CD4-positive, alpha-beta T cell (primary cell): ENCODE measurements at regions not wholly inside any gene's neighbourhood (a gene's known extent, or its start where the extent isn't known, plus 50 kb on each side); places are given as distances from the start of the nearest gene placed in this dataset.

Source experiments
- ATAC-seq: fragments of 200-7000 bp; cut with Tn5 transposase; one replicate; pipeline ENCODE4 v1.10.0; 2022; ENCODE audit warnings: mild to moderate bottlenecking; ENCODE audit not compliant: poor library complexity
- CTCF ChIA-PET: fragments of 350-600 bp; sonication (Branson Sonifier 250); formaldehyde crosslinking; loops from one replicate; lab custom pipeline; 2021; ENCODE audit warnings: antibody characterized with exemption, inconsistent platforms; lab: Charles Lee
- POLR2A ChIA-PET: fragments of 350-600 bp; sonication (Branson Sonifier 250); formaldehyde crosslinking; loops from one replicate; lab custom pipeline; 2021; ENCODE audit warnings: antibody characterized with exemption, inconsistent platforms; lab: Charles Lee
- DNase-seq, 14 experiments: peaks; one replicate each; pipeline ENCODE4 v3.0.0-alpha.2; 2013 to 2020; ENCODE audit warnings: mixed read lengths in 2 of 14
- H3K27ac ChIP-seq, 2 donors: one replicate each; pipeline versions ENCODE4 v1.5.1 to v1.7.0; 2013; ENCODE audit warnings: low read length in 2 of 2, low read depth in 1 of 2, mild to moderate bottlenecking in 1 of 2
- H3K27me3 ChIP-seq, 2 experiments: 1 replicate in 1 of 2; 2 replicates in 1 of 2; pipeline versions ENCODE4 v1.6.1 to v1.7.0; 2013; ENCODE audit warnings: low read length in 2 of 2, control low read depth in 1 of 2, mild to moderate bottlenecking in 1 of 2, moderate library complexity in 1 of 2; ENCODE audit not compliant: insufficient read depth in 2 of 2, control insufficient read depth in 1 of 2
- H3K36me3 ChIP-seq: one replicate; pipeline ENCODE4 v1.6.1; 2013; ENCODE audit warnings: low read length, control low read depth; ENCODE audit not compliant: insufficient read depth
- H3K4me1 ChIP-seq: one replicate; pipeline ENCODE4 v1.6.1; 2013; ENCODE audit warnings: low read length, control low read depth; ENCODE audit not compliant: insufficient read depth
- H3K4me3 ChIP-seq: one replicate; pipeline ENCODE4 v1.5.1; 2013; ENCODE audit warnings: mild to moderate bottlenecking, low read length, moderate library complexity
- H3K9me3 ChIP-seq, 2 experiments: 1 replicate in 1 of 2; 2 replicates in 1 of 2; pipeline versions ENCODE4 v1.6.1 to v1.7.0; 2013; ENCODE audit warnings: low read length in 2 of 2, mild to moderate bottlenecking in 2 of 2, control low read depth in 1 of 2, moderate library complexity in 1 of 2; ENCODE audit not compliant: control insufficient read depth in 1 of 2, insufficient read depth in 1 of 2
- H3K27ac Mint-ChIP-seq: one replicate; pipeline ENCODE4 v1.8.0; 2020; ENCODE audit warnings: mixed read lengths
- H3K27me3 Mint-ChIP-seq: one replicate; pipeline ENCODE4 v1.8.0; 2021; ENCODE audit warnings: mixed read lengths
- H3K36me3 Mint-ChIP-seq: one replicate; pipeline ENCODE4 v1.8.0; 2021; ENCODE audit warnings: low read depth, mixed read lengths
- H3K4me1 Mint-ChIP-seq: one replicate; pipeline ENCODE4 v1.8.0; 2021; ENCODE audit warnings: low read depth, mixed read lengths
- H3K4me3 Mint-ChIP-seq: one replicate; pipeline ENCODE4 v1.8.0; 2020; ENCODE audit warnings: mild to moderate bottlenecking, mixed read lengths
- H3K9me3 Mint-ChIP-seq: one replicate; pipeline ENCODE4 v1.8.0; 2020; ENCODE audit warnings: mixed read lengths
- intact Hi-C, 2 experiments: fragments of 100-400 bp; cut with DNase I in 1 of 2; cut with micrococcal nuclease in 1 of 2; formaldehyde crosslinking; loops; one replicate each; pipeline versions ENCODE4 v1.15.1 to v1.9.0; 2023 to 2025; cut with DNase I, micrococcal nuclease
- TF ChIP-seq, protein P1 (sequence below): fragments of 200-600 bp; IDR thresholded peaks from one replicate; pipeline ENCODE4 v1.8.0; 2022; ENCODE audit warnings: antibody characterized with exemption, mild to moderate bottlenecking

DNA sequence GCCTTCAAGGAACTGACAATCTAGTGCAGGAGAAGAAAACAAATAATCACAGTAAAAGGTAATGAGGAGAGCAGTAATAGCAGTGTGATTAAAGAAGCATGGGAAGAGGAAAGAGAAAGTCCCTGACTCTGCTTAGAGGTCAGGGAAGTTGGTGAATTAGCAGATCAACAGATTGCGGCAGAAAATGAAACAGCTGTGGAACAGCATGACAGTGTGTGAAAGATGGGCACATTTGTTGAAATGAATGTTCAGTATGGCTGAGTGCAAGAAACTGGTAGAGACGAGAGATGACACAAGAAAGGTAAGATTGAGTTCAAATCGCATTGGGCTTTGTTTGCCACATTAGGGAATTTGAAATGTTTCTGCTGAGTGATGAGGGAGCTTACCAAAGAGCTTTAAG lies 63.7 kb upstream of the RASSF8 start:
- no peaks in the 10 kb centered on the region for H3K9me3 Mint-ChIP-seq

DNA sequence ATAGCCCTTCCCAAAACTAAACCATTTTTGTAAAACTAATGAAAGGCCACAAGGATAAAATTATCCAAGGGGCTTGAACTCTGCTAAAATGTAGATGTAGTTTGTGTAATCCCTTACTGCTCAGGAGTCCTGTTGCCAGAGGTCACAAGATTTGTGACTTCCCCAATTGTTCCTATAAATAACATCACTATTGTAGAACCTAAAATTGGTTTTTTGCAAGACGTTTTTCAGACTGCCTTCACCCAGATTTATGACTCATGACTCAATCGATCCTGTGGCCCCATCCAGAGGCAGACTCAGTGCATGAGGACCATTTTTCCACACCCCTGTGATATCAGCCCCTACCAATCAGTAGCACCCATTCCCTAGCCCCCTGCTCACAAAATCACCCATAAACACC lies 61.5 kb upstream of the RASSF8 start:
- Histone ChIP-seq H3K27me3 (no peaks in the 10 kb centered on the region), H3K9me3 (peaks cover 0 to 5% of the 10 kb centered on the region in 2 experiments), H3K4me1 (no peaks in the 10 kb centered on the region), H3K27ac (no peak overlapping the region), H3K4me3 (no peak overlapping the region), H3K36me3 (no peaks in the 10 kb centered on the region)
- no peaks in the 10 kb centered on the region for H3K36me3 Mint-ChIP-seq
- intact Hi-C loops: no loop called here
- DNase-seq (no peak), ATAC-seq (no peak)
- no peaks in the 10 kb centered on the region for H3K27me3 Mint-ChIP-seq
- TF ChIP-seq, protein P1, sequence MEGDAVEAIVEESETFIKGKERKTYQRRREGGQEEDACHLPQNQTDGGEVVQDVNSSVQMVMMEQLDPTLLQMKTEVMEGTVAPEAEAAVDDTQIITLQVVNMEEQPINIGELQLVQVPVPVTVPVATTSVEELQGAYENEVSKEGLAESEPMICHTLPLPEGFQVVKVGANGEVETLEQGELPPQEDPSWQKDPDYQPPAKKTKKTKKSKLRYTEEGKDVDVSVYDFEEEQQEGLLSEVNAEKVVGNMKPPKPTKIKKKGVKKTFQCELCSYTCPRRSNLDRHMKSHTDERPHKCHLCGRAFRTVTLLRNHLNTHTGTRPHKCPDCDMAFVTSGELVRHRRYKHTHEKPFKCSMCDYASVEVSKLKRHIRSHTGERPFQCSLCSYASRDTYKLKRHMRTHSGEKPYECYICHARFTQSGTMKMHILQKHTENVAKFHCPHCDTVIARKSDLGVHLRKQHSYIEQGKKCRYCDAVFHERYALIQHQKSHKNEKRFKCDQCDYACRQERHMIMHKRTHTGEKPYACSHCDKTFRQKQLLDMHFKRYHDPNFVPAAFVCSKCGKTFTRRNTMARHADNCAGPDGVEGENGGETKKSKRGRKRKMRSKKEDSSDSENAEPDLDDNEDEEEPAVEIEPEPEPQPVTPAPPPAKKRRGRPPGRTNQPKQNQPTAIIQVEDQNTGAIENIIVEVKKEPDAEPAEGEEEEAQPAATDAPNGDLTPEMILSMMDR: no peak
- no peak overlapping the region for H3K4me3 Mint-ChIP-seq
- no peaks in the 10 kb centered on the region for H3K4me1 Mint-ChIP-seq
- POLR2A ChIA-PET: no interaction called here
- no peak overlapping the region for H3K27ac Mint-ChIP-seq
- H3K9me3 Mint-ChIP-seq: no peaks in the 10 kb centered on the region
- CTCF ChIA-PET: no interaction called here

More for the DNA sequence above, 63.7 kb upstream of the RASSF8 start:
- H3K27ac ChIP-seq: no peak overlapping the region
- ChIA-PET CTCF (no interaction called here), POLR2A (no interaction called here)
- Mint-ChIP-seq H3K27me3 (no peaks in the 10 kb centered on the region), H3K4me1 (no peaks in the 10 kb centered on the region), H3K36me3 (no peaks in the 10 kb centered on the region), H3K4me3 (no peak overlapping the region), H3K27ac (no peak overlapping the region)
- TF ChIP-seq, protein P1: no peak
- ATAC-seq (no peak), DNase-seq (no peak)
- peaks cover 0 to 5% of the 10 kb centered on the region in 2 experiments for H3K9me3 ChIP-seq
- no peak overlapping the region for H3K4me3 ChIP-seq
- no peaks in the 10 kb centered on the region for H3K4me1 ChIP-seq
- no peaks in the 10 kb centered on the region for H3K27me3 ChIP-seq
- intact Hi-C loops: no loop called here
- H3K36me3 ChIP-seq: no peaks in the 10 kb centered on the region

DNA sequence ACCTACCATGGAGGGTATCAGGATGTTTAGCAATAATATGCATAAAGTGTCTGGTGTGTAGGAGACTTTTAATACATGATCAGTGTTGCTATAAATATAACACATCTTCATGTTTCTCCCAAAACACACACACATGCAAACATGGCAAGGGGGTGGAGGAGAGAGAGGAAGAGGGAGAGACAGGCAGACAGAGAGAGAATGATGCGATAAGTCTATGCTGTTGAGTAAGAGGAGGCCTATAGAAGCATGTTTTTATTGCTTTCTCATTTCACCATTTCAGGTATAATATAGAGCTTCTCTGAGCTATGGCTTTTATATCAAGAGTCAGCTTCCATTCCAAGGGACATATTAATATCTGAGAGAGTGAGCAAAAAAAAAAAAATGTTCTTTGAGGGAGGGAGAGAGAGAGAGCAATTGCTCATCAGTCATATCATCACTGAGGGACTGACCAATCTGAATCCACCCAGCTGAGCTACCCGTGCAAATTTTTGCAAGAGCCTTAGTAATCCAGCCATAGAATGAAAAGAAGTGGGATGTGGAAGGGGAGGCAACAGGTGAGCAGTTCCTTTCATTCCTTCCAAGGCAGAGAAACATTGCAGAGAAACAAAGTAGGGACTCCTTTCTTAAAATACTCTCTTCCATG lies 54.8 kb upstream of the RASSF8 start:
- ChIA-PET POLR2A (no interaction called here), CTCF (no interaction called here)
- no peak overlapping the region for H3K27ac ChIP-seq
- DNase-seq (no peak), ATAC-seq (no peak)
- intact Hi-C loops: no loop called here
- TF ChIP-seq, protein P1: no peak
- Mint-ChIP-seq H3K9me3 (no peaks in the 10 kb centered on the region), H3K4me3 (no peak overlapping the region), H3K27me3 (no peaks in the 10 kb centered on the region), H3K36me3 (no peaks in the 10 kb centered on the region), H3K27ac (no peak overlapping the region), H3K4me1 (no peaks in the 10 kb centered on the region)
- H3K36me3 ChIP-seq: no peaks in the 10 kb centered on the region
- no peaks in the 10 kb centered on the region for H3K4me1 ChIP-seq
- no peak overlapping the region for H3K4me3 ChIP-seq
- H3K9me3 ChIP-seq: no peaks in the 10 kb centered on the region
- H3K27me3 ChIP-seq: no peaks in the 10 kb centered on the region
